ENCODE measurements at regions not wholly inside any gene's neighbourhood (a gene's known extent, or its start where the extent isn't known, plus 50 kb on each side); places are given as distances from the start of the nearest gene placed in this dataset.

- H3K36me3 ChIP-seq, result no peaks in the 10 kb centered on the region
- H3K27me3 ChIP-seq, result no peaks in the 10 kb centered on the region
- DNase-seq, result no peak
- intact Hi-C loops (cut with DNase I), result no loop called here
- H3K4me1 ChIP-seq, result peaks cover 0 to 46% (median 14%) of the 10 kb centered on the region in 4 donors
- H3K27ac ChIP-seq, result peak overlapping the region in 1 of 4 donors; percentile 12
- H3K9me3 ChIP-seq, result no peaks in the 10 kb centered on the region
- no peak for TF ChIP-seq CTCF (IDR thresholded peaks at IDR 0.05)
- TF ChIP-seq POLR2AphosphoS5 (IDR thresholded peaks at IDR 0.05), result no peak
- TF ChIP-seq EP300 (IDR thresholded peaks at IDR 0.05), result no peak
- no peak for TF ChIP-seq POLR2A (IDR thresholded peaks at IDR 0.05)
- no peak overlapping the region for H3K4me3 ChIP-seq
Measured at GRCh38 chr14:34224221-34224620, 237.8 kb downstream of the SPTSSA start.

GRCh38 chr14:34223373-34224148 lies 238.5 kb downstream of the SPTSSA start:
- Histone ChIP-seq H3K27me3 (no peaks in the 10 kb centered on the region), H3K36me3 (no peaks in the 10 kb centered on the region), H3K27ac (peak overlapping the region in 1 of 4 donors; percentile 12), H3K4me3 (no peak overlapping the region), H3K9me3 (no peaks in the 10 kb centered on the region), H3K4me1 (peaks cover 0 to 50% (median 18%) of the 10 kb centered on the region in 4 donors)
- intact Hi-C loops (cut with DNase I), result no loop called here
- TF ChIP-seq POLR2A (IDR thresholded peaks at IDR 0.05), result no peak
- no peak for TF ChIP-seq POLR2AphosphoS5 (IDR thresholded peaks at IDR 0.05)
- TF ChIP-seq EP300 (IDR thresholded peaks at IDR 0.05), result no peak
- TF ChIP-seq CTCF (IDR thresholded peaks at IDR 0.05), result no peak
- DNase-seq, result no peak
- WGBS, 2 donors, result 88 to 89% methylated on average over 3 of the region's 3 CpGs

GRCh38 chr14:34222867-34223266 lies 239.2 kb downstream of the SPTSSA start:
- intact Hi-C loops (cut with DNase I), result no loop called here
- Histone ChIP-seq H3K4me1 (peaks cover 0 to 50% (median 19%) of the 10 kb centered on the region in 4 donors), H3K27me3 (no peaks in the 10 kb centered on the region), H3K27ac (no peak overlapping the region), H3K9me3 (no peaks in the 10 kb centered on the region), H3K36me3 (no peaks in the 10 kb centered on the region), H3K4me3 (no peak overlapping the region)
- WGBS, 2 donors, result 19 to 68% methylated on average over 6 of the region's 6 CpGs
- DNase-seq, result no peak
- no peak for TF ChIP-seq POLR2A (IDR thresholded peaks at IDR 0.05)
- TF ChIP-seq CTCF (IDR thresholded peaks at IDR 0.05), result no peak
- TF ChIP-seq POLR2AphosphoS5 (IDR thresholded peaks at IDR 0.05), result no peak
- TF ChIP-seq EP300 (IDR thresholded peaks at IDR 0.05), result no peak

GRCh38 chr14:34222122-34222521 lies 239.9 kb downstream of the SPTSSA start:
- 11 to 57% methylated on average over 3 of the region's 3 CpGs for WGBS, 2 donors
- no peak for TF ChIP-seq CTCF (IDR thresholded peaks at IDR 0.05)
- TF ChIP-seq POLR2A (IDR thresholded peaks at IDR 0.05), result no peak
- no peak for TF ChIP-seq EP300 (IDR thresholded peaks at IDR 0.05)
- TF ChIP-seq POLR2AphosphoS5 (IDR thresholded peaks at IDR 0.05), result no peak
- no peak for DNase-seq
- Histone ChIP-seq H3K27ac (no peak overlapping the region), H3K9me3 (no peaks in the 10 kb centered on the region), H3K27me3 (no peaks in the 10 kb centered on the region), H3K4me3 (no peak overlapping the region), H3K4me1 (peaks cover 0 to 47% (median 22%) of the 10 kb centered on the region in 4 donors), H3K36me3 (no peaks in the 10 kb centered on the region)
- intact Hi-C loops (cut with DNase I), result no loop called here
